Thoracic aorta (tissue), 2 donors: ENCODE measurements at regions not wholly inside any gene's neighbourhood (a gene's known extent, or its start where the extent isn't known, plus 50 kb on each side); places are given as distances from the start of the nearest gene placed in this dataset.

ENCODE experiments used
- ATAC-seq: fragments of 150-250 bp; one replicate; pipeline ENCODE4 v1.8.0; 2017; ENCODE audit warnings: low read depth; ENCODE audit not compliant: insufficient number of reproducible peaks, low FRiP score
- DNase-seq: peaks from one replicate; pipeline ENCODE4 v3.0.0-alpha.2; 2020; ENCODE audit warnings: low spot score
- H3K27ac ChIP-seq, 2 donors: fragments of 200-600 bp; sonication (generic); 1 replicate in 1 of 2; 2 replicates in 1 of 2; pipeline ENCODE4 v1.5.1; 2016; ENCODE audit warnings: mild to moderate bottlenecking in 2 of 2, moderate library complexity in 2 of 2
- H3K27me3 ChIP-seq: fragments of 200-600 bp; sonication (generic); replicated peaks from 2 replicates; pipeline ENCODE4 v1.6.0; 2016; ENCODE audit warnings: mild to moderate bottlenecking; ENCODE audit not compliant: insufficient read depth
- H3K36me3 ChIP-seq: fragments of 200-600 bp; sonication (generic); one replicate; pipeline ENCODE4 v1.5.1; 2016
- H3K4me1 ChIP-seq, 2 donors: fragments of 200-600 bp; sonication (generic); 1 replicate in 1 of 2; 2 replicates in 1 of 2; pipeline versions ENCODE4 v1.5.1 to v1.6.0; 2016; ENCODE audit warnings: low read depth in 2 of 2, mild to moderate bottlenecking in 1 of 2; ENCODE audit not compliant: control insufficient read depth in 1 of 2
- H3K4me3 ChIP-seq: fragments of 200-600 bp; sonication (generic); 2 replicates; pipeline ENCODE4 v1.5.1; 2016; ENCODE audit warnings: mild to moderate bottlenecking
- H3K9me3 ChIP-seq: fragments of 200-600 bp; sonication (generic); 2 replicates; pipeline ENCODE4 v1.5.1; 2016
- TF ChIP-seq, protein P1 (sequence below): fragments of 200-600 bp; sonication (generic); IDR thresholded peaks from one replicate; pipeline ENCODE4 v1.5.1; 2019; ENCODE audit warnings: antibody characterized with exemption

DNA sequence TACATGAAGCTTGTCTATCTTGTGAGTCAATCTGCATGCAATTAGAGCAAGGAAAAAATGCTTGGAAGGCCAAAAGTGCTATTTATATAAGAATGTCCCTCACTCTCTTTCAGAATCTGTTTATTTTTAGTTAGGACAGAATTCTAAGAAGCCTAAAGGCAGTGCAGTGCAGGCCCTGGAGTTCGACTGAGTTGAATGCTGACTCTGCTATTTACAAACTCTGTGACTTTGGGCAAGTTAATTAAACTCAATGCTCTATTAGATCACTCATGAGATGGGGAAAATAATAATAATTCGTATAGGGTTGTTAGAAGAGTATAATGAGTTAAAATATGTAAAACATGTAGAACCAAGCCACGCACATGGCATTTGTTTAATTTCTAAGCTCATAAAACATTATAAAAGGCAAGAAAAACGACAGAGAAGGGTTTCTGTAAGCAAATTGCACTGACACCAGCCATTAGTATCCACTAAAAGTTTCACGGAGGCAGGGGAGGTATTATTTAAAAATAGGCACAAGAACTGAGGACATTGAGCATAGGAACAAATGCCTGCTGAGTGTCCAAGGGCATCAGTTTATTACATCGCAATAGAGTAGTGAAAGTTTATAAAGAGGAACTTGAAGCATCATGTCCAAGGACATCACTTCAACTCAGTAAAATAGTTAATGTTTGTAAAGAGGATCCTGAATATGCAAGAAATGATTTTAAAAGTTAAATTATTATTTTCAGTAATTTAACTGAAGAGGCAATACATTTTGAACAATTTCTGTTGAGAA is 115.0 kb upstream of the INPP4B start:
- DNase-seq (no peak), ATAC-seq (no peak)
- peaks cover 5 to 12% of the 10 kb centered on the region in 2 donors for H3K4me1 ChIP-seq
- H3K36me3 ChIP-seq: no peaks in the 10 kb centered on the region
- no peaks in the 10 kb centered on the region for H3K9me3 ChIP-seq
- H3K27me3 ChIP-seq: no peaks in the 10 kb centered on the region
- H3K27ac ChIP-seq: no peak overlapping the region
- TF ChIP-seq, protein P1, sequence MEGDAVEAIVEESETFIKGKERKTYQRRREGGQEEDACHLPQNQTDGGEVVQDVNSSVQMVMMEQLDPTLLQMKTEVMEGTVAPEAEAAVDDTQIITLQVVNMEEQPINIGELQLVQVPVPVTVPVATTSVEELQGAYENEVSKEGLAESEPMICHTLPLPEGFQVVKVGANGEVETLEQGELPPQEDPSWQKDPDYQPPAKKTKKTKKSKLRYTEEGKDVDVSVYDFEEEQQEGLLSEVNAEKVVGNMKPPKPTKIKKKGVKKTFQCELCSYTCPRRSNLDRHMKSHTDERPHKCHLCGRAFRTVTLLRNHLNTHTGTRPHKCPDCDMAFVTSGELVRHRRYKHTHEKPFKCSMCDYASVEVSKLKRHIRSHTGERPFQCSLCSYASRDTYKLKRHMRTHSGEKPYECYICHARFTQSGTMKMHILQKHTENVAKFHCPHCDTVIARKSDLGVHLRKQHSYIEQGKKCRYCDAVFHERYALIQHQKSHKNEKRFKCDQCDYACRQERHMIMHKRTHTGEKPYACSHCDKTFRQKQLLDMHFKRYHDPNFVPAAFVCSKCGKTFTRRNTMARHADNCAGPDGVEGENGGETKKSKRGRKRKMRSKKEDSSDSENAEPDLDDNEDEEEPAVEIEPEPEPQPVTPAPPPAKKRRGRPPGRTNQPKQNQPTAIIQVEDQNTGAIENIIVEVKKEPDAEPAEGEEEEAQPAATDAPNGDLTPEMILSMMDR: no peak
- H3K4me3 ChIP-seq: no peak overlapping the region

DNA sequence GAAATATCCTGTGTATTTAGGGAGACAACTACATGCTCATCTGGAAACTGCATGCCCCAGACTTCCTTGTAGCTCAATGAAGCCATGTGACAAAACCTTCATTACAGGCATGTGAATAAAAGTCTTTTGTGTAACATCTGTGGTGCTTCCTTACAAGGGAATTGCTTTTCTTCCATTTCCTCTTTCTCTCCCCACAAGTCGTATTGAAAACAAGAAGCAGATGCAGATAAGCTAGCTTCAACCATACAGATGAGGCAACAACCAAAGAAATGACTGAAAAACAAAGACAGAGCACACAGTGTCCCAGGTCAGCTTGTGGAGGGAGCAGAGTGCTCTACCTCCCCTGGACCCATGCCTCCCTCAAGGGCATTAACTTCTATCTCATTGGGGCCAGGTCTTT is 115.8 kb upstream of the INPP4B start:
- DNase-seq (no peak), ATAC-seq (no peak)
- Histone ChIP-seq H3K4me1 (peaks cover 5 to 12% of the 10 kb centered on the region in 2 donors), H3K27me3 (no peaks in the 10 kb centered on the region), H3K4me3 (no peak overlapping the region), H3K36me3 (no peaks in the 10 kb centered on the region), H3K9me3 (no peaks in the 10 kb centered on the region), H3K27ac (no peak overlapping the region)
- TF ChIP-seq, protein P1: no peak

DNA sequence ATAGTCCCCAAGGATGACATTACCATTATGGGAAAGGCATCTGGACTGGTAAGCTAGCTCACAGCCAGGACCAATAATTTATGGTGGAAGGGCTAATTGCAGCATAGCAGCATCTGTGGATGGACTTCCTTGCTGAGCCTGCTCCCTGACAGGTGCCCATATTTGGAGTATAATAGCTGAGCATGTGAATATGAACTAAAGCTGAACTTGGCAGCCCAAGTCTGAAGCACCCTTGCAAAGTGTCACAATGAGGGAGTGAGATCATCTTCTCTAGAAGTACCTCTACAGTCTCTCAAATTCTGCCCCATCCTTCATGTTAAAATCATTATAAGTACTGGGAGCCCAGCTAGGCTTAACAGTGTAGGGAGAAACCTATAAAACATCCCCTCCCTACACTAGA is 128.2 kb upstream of the INPP4B start:
- H3K27me3 ChIP-seq: no peaks in the 10 kb centered on the region

DNA sequence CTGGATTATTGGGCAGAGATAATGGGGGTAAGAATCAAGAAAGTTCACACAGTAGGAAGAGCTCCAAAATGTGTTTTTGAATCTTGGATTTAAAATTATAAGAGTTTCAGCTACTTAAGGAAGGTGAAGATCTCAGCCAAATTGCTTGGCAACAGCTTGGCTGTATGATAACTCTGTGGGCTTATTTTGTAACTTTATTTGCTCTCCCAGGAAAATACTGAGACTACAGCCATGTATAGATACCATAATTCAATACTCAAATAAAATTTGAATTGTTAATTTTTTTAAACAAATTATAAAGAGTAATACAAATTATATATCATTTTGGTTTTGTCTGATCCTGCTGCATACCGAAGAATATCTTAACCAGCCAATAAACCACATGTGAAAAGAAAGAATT is 129.5 kb upstream of the INPP4B start:
- Histone ChIP-seq H3K27ac (no peak overlapping the region), H3K4me1 (no peaks in the 10 kb centered on the region), H3K36me3 (no peaks in the 10 kb centered on the region), H3K9me3 (no peaks in the 10 kb centered on the region), H3K27me3 (no peaks in the 10 kb centered on the region), H3K4me3 (no peak overlapping the region)
- TF ChIP-seq, protein P1: no peak
- DNase-seq (no peak), ATAC-seq (no peak)

More for the DNA sequence above, 128.2 kb upstream of the INPP4B start:
- Histone ChIP-seq H3K9me3 (no peaks in the 10 kb centered on the region), H3K36me3 (no peaks in the 10 kb centered on the region), H3K27ac (no peak overlapping the region), H3K4me1 (no peaks in the 10 kb centered on the region), H3K4me3 (no peak overlapping the region)
- ATAC-seq (no peak), DNase-seq (no peak)
- TF ChIP-seq, protein P1: no peak

DNA sequence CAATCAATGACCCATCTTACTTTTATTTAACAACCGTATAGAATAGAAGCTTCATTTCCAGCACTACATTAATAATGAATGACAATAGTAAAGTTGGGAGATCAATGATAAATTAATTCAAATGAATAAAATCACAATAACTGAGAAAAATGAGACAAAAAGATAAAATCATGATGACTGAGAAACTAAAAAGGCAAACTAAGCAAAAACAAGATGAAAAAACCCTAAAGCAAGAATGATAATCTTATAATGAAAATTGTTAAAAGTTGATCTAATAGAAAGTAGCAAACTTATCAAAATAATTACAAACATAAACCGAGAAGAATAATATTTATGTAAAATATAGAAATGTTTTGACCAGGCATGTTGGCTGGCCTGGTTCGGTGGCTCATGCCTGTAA is 130.4 kb upstream of the INPP4B start:
- no peak overlapping the region for H3K4me3 ChIP-seq
- no peaks in the 10 kb centered on the region for H3K4me1 ChIP-seq
- H3K27me3 ChIP-seq: no peaks in the 10 kb centered on the region
- ATAC-seq: no peak
- no peak for DNase-seq
- H3K9me3 ChIP-seq: no peaks in the 10 kb centered on the region
- no peak overlapping the region for H3K27ac ChIP-seq
- TF ChIP-seq, protein P1: no peak
- H3K36me3 ChIP-seq: no peaks in the 10 kb centered on the region
